Right ventricle myocardium inferior (tissue), 1 donor: ENCODE measurements at regions not wholly inside any gene's neighbourhood (a gene's known extent, or its start where the extent isn't known, plus 50 kb on each side); places are given as distances from the start of the nearest gene placed in this dataset.
"Not testable (repeated sequence)": the region's sequence is repeated elsewhere in the genome, so short reads cannot be mapped to it uniquely, and the experiment has no call there.

Experiments used
- ATAC-seq: fragments of 200-7000 bp; cut with Tn5 transposase; one replicate; pipeline ENCODE4 v1.9.1; 2020; ENCODE audit warnings: mild to moderate bottlenecking, moderate library complexity
- DNase-seq: peaks from one replicate; pipeline ENCODE4 v3.0.0; 2021; ENCODE audit errors: missing footprints
- intact Hi-C: fragments of 100-400 bp; cut with DNase I; formaldehyde crosslinking; loops from one replicate; pipeline ENCODE4 v1.11.0; 2022
- donor health status: DM: no; HTN: yes; CAD: no; lungs with severe emphysema.

GRCh38 chr2:215571689-215572088 lies 135.8 kb upstream of the FN1 start:
- ATAC-seq: no peak
- intact Hi-C loops: loop anchor here (10.0 kb wide), 1 partner anchor 107 kb away; no protein-coding TSS in a partner anchor
- no peak for DNase-seq

DNA sequence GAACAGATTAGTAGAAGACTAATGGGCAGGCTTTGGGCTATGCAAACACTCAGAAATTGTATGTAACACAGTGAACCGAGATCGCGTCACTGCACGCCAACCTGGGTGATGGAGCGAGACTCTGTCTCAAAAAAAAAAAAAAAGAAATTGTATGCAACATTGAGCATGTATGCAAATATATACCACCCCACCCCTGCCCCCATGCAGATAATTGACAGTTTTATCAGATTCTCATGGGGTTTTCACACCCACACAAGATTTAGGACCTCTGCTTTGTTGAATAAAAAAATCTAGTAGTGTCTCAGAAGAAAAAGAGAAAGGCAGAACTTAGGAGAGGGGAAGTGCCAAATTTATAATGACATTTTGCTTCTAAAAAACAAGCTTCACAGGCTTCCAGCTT lies 131.6 kb upstream of the FN1 start:
- ATAC-seq (no peak), DNase-seq (no peak)
- intact Hi-C loops: no loop called here

GRCh38 chr2:215565897-215566296 lies 130.0 kb upstream of the FN1 start:
- ATAC-seq (no peak), DNase-seq (no peak)
- intact Hi-C loops: no loop called here

GRCh38 chr2:215557701-215558100 lies 121.8 kb upstream of the FN1 start:
- ATAC-seq: no peak
- intact Hi-C loops: no loop called here
- DNase-seq: no peak

DNA sequence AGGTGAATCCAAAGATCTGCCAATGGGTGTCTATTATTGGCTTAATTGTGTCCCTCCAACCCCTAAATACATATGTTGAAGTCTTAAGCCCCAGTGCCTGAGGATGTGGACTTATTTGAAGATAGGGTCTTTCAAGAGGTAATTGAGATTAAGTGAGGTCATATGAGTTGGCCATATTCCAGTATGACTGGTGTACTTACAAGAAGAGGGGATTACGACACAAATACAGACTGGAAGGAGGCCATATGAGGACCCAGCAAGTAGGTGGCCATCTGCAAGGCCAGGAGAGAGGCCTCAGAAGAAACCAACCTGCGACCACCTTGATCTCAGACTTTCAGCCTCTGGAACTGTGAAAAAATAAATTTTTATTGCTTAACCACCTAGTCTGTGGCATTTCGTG lies 121.1 kb upstream of the FN1 start:
- ATAC-seq (no peak), DNase-seq (no peak)
- intact Hi-C loops: no loop called here

- intact Hi-C loops: no loop called here
- ATAC-seq (no peak), DNase-seq (no peak)
These were observed 119.0 kb upstream of the FN1 start for GRCh38 chr2:215554689-215555498.

DNA sequence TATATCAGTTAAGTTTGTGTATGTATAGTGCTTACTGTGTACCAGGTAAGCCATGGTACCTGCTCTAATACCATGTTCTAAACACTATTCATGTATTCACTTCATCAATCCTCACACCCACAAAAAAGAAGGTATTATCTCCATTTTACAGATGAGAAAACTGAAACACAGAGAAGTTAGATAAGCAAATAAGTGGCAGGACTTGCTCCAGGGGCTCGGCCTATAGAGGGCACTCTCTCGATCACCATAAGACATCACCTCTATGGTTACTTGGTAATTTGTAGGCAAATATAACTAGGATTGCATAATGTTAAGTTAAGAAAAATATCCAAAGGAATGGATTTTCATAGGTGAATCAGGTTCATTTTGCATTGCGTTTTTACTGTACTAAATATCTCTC lies 118.1 kb upstream of the FN1 start:
- ATAC-seq: no peak
- DNase-seq: no peak
- intact Hi-C loops: no loop called here

- DNase-seq: no peak
These were observed 116.3 kb upstream of the FN1 start for GRCh38 chr2:215552144-215552580.

GRCh38 chr2:215550331-215550730 lies 114.5 kb upstream of the FN1 start:
- ATAC-seq (no peak), DNase-seq (no peak)
- intact Hi-C loops: no loop called here

More at GRCh38 chr2:215552144-215552580, 116.3 kb upstream of the FN1 start:
- intact Hi-C loops: no loop called here
- ATAC-seq: no peak

DNA sequence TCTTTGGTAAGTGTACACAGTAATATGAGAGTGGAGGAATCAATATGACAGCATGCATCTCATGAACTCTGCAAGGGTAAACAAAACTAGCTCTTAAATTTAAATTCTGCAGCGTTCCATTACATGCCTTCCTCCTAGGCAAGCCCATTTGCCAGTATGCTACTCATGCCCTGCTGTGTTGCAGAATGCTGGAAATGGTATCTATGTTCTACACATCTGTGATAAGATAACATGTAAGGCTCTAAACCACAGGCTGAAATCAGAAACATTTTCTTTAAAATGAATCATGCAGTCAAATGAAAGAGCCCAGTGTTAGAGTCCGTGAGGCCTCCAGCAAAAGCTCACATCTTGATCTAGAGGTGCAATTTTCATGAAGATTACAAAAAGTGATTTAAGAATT lies 112.8 kb upstream of the FN1 start:
- no peak for ATAC-seq
- DNase-seq: no peak
- intact Hi-C loops: no loop called here

DNA sequence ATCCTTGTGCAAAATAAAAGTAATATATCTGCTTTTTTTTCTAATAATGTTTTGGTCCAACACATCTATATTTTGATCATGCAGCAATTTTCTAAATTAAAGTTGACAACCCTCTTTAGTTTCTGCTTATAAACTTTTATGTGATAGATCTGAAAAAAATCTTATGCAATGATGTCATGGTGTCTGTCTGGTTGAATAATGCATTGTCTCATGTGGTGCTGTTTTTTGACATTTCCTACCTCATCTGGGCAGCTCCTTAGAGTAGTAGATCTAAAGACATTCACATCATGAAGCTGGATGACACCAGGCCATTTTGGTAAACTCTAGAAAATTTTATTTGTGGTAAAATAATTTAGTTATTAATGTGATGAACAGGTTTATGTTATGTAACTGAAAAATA lies 106.8 kb upstream of the FN1 start:
- DNase-seq (no peak), ATAC-seq (no peak)
- intact Hi-C loops: no loop called here

GRCh38 chr2:215540658-215541057 lies 104.8 kb upstream of the FN1 start:
- ATAC-seq: peak; percentile 86
- no peak for DNase-seq
- intact Hi-C loops: no loop called here

GRCh38 chr2:215537611-215538010 lies 101.7 kb upstream of the FN1 start:
- DNase-seq: no peak
- intact Hi-C loops: no loop called here
- ATAC-seq: peak; percentile 57

DNA sequence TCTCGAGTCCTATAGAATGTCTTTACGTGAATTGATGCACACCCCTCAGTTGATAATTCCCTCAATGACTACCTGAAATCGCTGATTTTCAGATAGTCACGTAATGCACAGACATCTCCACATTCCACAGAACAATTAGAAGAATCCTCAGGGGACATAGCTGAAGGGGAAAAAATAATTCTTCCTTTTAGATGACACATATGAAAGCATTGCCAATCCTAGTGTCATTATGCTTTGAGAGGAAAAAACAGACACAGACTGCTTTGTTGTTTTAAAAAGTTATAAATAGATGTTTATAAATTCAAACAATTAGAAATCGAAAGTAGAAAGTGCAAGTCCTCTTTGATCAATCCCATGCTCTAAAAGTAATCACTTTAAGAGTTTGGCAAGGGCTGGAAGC lies 100.6 kb upstream of the FN1 start:
- ATAC-seq (no peak), DNase-seq (no peak)
- intact Hi-C loops: no loop called here

- DNase-seq (no peak), ATAC-seq (no peak)
- intact Hi-C loops: no loop called here
These were observed 99.9 kb upstream of the FN1 start for GRCh38 chr2:215535741-215536140.

DNA sequence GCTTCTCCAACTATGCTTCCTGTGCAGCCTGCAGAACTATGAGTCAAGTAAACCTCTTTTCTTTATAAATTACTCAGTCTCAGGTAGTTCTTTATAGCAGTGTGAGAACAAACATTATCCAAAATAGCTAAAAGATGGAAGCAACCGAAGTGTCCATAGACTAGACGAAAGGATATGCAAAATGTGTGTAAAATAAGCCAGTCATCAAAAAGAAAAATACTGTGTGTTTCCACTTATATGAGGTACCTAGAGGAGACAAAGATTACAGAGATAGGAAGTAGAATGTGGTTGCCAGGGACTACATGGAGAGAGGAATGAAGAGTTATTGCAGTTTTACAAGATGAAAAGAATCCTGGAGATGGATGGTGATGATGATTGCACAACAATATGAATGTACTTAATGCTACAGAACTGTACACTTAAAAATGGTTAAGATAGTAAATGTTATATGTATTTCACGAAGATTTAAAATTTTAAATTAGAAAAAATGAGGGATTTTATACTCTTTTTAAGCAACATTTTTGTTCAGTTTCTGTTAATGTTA lies 99.3 kb upstream of the FN1 start:
- intact Hi-C loops: no loop called here
- DNase-seq (no peak), ATAC-seq (no peak)

GRCh38 chr2:215533716-215534115 lies 97.8 kb upstream of the FN1 start:
- ATAC-seq, intact Hi-C loops, DNase-seq: not testable (repeated sequence)

DNA sequence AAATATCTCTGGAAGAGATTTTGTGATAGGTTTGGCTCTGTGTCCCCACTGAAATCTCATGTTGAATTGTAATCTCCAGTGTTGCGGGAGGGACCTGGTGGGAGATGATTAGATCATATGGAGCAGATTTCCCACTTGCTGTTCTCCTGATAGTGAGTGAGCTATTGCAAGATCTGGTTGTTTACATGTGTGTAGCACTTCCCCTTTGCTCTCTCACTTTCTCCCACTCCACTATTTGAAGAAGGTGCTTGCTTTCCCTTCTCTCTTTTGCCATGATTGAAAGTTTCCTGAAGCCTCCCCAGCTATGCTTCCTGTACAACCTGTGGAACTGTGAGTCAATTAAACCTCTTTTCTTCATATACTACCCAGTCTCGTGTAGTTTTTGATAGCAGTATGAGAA lies 97.0 kb upstream of the FN1 start:
- DNase-seq (no peak), ATAC-seq (no peak)
- intact Hi-C loops: no loop called here

- intact Hi-C loops: no loop called here
- no peak for ATAC-seq
- DNase-seq: no peak
These were observed 95.4 kb upstream of the FN1 start for GRCh38 chr2:215531284-215531683.

- intact Hi-C loops: no loop called here
- ATAC-seq: no peak
- no peak for DNase-seq
These were observed 94.5 kb upstream of the FN1 start for GRCh38 chr2:215530191-215530968.
